ENCODE measurements at regions not wholly inside any gene's neighbourhood (a gene's known extent, or its start where the extent isn't known, plus 50 kb on each side); places are given as distances from the start of the nearest gene placed in this dataset.

GRCh38 chr7:81066797-81067196 is 147.9 kb upstream of the SEMA3C start (continued):
- TF ChIP-seq NRF1 (IDR thresholded peaks at IDR 0.05; ENCODE audit: low read depth, low read length): no peak

DNA sequence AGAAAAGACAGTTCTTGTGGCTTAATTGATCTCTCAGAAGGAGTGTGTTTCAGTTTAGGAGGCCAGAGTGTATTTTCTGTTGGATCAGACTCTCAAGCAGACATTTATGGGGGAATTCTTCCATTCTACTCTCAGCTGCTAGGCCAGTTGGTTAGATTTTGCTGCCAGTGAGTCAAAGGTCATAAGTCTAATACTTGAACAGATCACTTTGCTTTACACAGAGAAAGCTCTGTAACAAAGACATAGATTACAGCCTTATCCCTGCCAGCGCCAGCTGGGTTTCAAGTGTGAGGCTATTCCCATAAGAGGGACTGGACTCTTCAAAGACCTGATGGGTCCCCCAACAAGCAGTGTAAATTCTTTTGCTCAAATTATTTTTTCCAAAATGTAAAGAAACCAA is 145.6 kb upstream of the SEMA3C start:
- Histone ChIP-seq H3K79me2 (ENCODE audit: control insufficient read depth in 1 of 2, insufficient read depth in 2 of 2, low read length in 2 of 2) (no peaks in the 10 kb centered on the region), H2BK5ac (ENCODE audit: low read depth, low read length) (no peak overlapping the region), H3K56ac (replicated peaks; ENCODE audit: insufficient read length, low read depth, low read length) (no peak overlapping the region), H2AK5ac (ENCODE audit: low read depth, low read length) (no peak overlapping the region), H3K14ac (ENCODE audit: insufficient read length) (no peak overlapping the region), H3K18ac (ENCODE audit: extremely low read depth, low read length) (no peak overlapping the region), H3K4ac (replicated peaks; ENCODE audit: insufficient read length, low read depth, low read length) (no peak overlapping the region), H3K36me3 (ENCODE audit: control insufficient read depth in 2 of 4, insufficient read depth in 4 of 4, low read length in 3 of 4) (no peaks in the 10 kb centered on the region), H2AFZ (ENCODE audit: low read length) (no peak overlapping the region), H2BK12ac (ENCODE audit: low read depth, low read length) (no peak overlapping the region), H2BK15ac (ENCODE audit: low read length) (no peak overlapping the region), H4K91ac (replicated peaks; ENCODE audit: insufficient read length, low read length) (no peak overlapping the region), H3K27ac (ENCODE audit: low read depth, low read length) (no peak overlapping the region), H3K23me2 (ENCODE audit: low read depth, low read length) (no peaks in the 10 kb centered on the region), H3K4me3 (ENCODE audit: extremely low read depth in 1 of 4, insufficient read depth in 2 of 4, low read depth in 3 of 4, low read length in 4 of 4) (no peak overlapping the region), H3K27me3 (replicated peaks in 1 of 4; ENCODE audit: control insufficient read depth in 3 of 4, extremely low read depth in 1 of 4, insufficient read depth in 3 of 4, low read length in 3 of 4) (no peaks in the 10 kb centered on the region), H4K8ac (ENCODE audit: extremely low read depth, insufficient read depth, low read length) (no peak overlapping the region), H3K4me2 (ENCODE audit: insufficient read depth in 1 of 2, low read depth in 2 of 2, low read length in 2 of 2) (no peak overlapping the region), H4K5ac (ENCODE audit: insufficient read length, low read depth, low read length) (no peak overlapping the region), H3K9ac (replicated peaks in 1 of 4; ENCODE audit: extremely low read depth in 1 of 4, low read depth in 3 of 4, low read length in 3 of 4) (no peak overlapping the region), H2BK20ac (ENCODE audit: low read length) (no peak overlapping the region), H4K20me1 (replicated peaks in 1 of 2; ENCODE audit: control insufficient read depth in 1 of 2, insufficient read depth in 2 of 2, low read length in 2 of 2) (no peaks in the 10 kb centered on the region), H3K4me1 (replicated peaks in 1 of 4; ENCODE audit: control insufficient read depth in 3 of 4, insufficient read depth in 4 of 4, low read length in 3 of 4) (no peaks in the 10 kb centered on the region), H3K79me1 (ENCODE audit: low read depth, low read length) (no peaks in the 10 kb centered on the region), H2BK120ac (replicated peaks; ENCODE audit: low read depth, low read length) (no peak overlapping the region), H3K9me3 (ENCODE audit: insufficient read depth in 2 of 2, low read depth in 1 of 2, low read length in 1 of 2) (no peaks in the 10 kb centered on the region), H3K23ac (ENCODE audit: insufficient read length) (no peak overlapping the region)
- WGBS, 2 experiments (ENCODE audit: extremely low coverage in 1 of 2, insufficient coverage in 1 of 2, insufficient read length in 1 of 2, insufficient replicate concordance in 2 of 2, low coverage in 1 of 2, low lambda C conversion rate in 2 of 2, missing lambda C conversion rate in 1 of 2): 100% methylated on average over 1 of the region's 1 CpG; no CpG with 5 or more reads in 1 of the 2 experiments
- CTCF ChIA-PET (ENCODE audit: partially characterized antibody): no interaction called here
- no peak for DNase-seq (ENCODE audit: low read depth in 1 of 2, low spot score in 2 of 2)
- FAIRE-seq: no peak
- POLR2A ChIA-PET (ENCODE audit: partially characterized antibody): no interaction called here
- TF ChIP-seq TAF7 (optimal IDR thresholded peaks at IDR 0.05; ENCODE audit: borderline replicate concordance, low read depth, low read length) (no peak), SP2 (IDR thresholded peaks at IDR 0.05; ENCODE audit: low read length) (no peak), MAX (IDR thresholded peaks at IDR 0.05) (no peak), SAP30 (IDR thresholded peaks at IDR 0.05; ENCODE audit: insufficient read depth, insufficient replicate concordance, low read length) (no peak), YY1 (IDR thresholded peaks at IDR 0.05; ENCODE audit: low read depth, low read length) (no peak), EP300 (IDR thresholded peaks at IDR 0.05; ENCODE audit: borderline replicate concordance in 1 of 2, low read depth in 2 of 2, low read length in 2 of 2) (no peak), EZH2 (IDR thresholded peaks at IDR 0.05; ENCODE audit: low read depth, low read length, severe bottlenecking) (no peak), TAF1 (IDR thresholded peaks at IDR 0.05; ENCODE audit: low read depth, low read length) (no peak), RBBP5 (IDR thresholded peaks at IDR 0.05; ENCODE audit: borderline replicate concordance, low read depth, low read length) (no peak), NRF1 (IDR thresholded peaks at IDR 0.05; ENCODE audit: low read depth, low read length) (no peak)
